ENCODE measurements at regions not wholly inside any gene's neighbourhood (a gene's known extent, or its start where the extent isn't known, plus 50 kb on each side); places are given as distances from the start of the nearest gene placed in this dataset.

DNA sequence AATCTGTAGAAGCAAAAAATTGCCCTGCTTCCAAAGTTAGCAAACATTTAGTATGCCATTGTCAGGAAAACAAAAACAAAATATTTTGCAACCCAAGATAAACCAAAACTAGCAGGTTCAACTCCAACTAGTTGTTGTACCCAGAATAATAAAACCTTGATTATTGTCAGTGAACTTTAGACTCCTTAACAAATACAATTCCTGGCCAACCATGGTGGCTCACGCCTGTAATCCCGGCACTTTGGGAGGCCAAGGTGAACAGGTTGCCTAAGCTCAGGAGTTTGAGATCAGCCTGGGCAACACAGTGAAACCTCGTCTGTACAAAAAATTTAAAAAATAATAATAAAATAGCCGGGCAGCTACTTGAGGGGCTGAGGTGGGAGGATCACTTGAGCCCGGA, 53.6 kb upstream of the EPCAM start:
- H3K27ac ChIP-seq: no peak overlapping the region
- TF ChIP-seq, protein P1, sequence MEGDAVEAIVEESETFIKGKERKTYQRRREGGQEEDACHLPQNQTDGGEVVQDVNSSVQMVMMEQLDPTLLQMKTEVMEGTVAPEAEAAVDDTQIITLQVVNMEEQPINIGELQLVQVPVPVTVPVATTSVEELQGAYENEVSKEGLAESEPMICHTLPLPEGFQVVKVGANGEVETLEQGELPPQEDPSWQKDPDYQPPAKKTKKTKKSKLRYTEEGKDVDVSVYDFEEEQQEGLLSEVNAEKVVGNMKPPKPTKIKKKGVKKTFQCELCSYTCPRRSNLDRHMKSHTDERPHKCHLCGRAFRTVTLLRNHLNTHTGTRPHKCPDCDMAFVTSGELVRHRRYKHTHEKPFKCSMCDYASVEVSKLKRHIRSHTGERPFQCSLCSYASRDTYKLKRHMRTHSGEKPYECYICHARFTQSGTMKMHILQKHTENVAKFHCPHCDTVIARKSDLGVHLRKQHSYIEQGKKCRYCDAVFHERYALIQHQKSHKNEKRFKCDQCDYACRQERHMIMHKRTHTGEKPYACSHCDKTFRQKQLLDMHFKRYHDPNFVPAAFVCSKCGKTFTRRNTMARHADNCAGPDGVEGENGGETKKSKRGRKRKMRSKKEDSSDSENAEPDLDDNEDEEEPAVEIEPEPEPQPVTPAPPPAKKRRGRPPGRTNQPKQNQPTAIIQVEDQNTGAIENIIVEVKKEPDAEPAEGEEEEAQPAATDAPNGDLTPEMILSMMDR (IDR thresholded peaks at IDR 0.05): no peak
- no peak for DNase-seq (ENCODE audit: low spot score)
- H3K4me3 ChIP-seq: no peak overlapping the region

DNA sequence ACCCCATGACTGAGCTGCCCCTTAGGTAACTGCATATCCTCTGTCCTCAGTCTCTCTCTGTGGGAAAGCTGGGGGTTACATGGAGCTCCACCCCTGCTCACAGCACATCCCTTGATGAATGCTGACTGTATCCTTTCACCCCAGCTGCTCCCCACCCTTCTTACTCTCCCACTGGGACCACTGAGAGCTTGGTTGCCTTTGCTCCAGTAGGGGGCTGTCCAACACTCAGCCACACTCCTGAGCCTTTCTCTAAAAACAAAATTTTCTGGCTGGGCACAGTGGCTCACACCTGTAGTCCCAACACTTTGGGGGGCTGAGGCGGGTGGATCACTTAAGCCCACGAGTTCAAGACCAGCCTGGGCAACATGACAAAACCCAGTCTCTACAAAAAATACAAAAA, 55.4 kb upstream of the EPCAM start:
- TF ChIP-seq, protein P1 (IDR thresholded peaks at IDR 0.05): no peak
- Histone ChIP-seq H3K4me3 (no peak overlapping the region), H3K27ac (no peak overlapping the region)
- no peak for DNase-seq (ENCODE audit: low spot score)

DNA sequence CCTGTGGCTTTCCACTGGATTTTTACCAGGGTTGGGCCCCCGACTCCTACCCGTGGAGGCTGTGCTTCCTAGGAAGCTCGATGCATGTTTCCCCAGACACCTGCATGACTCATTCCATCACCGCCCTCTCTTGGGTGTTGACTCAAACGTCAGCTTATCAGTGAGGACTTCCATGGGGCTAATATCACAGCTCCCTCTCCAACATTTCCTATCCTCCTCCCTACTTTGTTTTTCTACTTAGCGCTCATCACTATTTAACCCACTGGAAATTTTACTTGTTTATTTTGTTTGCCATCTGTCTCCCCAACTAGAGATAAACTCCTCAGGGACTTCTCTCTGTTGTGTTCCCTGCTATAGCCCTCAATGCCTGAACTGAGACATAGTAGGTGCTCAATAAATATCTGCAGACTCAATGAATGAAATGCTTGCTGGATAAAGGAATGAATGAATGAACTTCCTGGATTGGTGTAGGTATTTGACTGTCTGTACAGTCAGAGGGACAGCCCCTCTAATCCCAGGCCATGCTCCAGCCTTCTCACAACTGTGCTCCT, 55.9 kb upstream of the EPCAM start:
- Histone ChIP-seq H3K4me3 (no peak overlapping the region), H3K27ac (no peak overlapping the region)
- TF ChIP-seq, protein P1 (IDR thresholded peaks at IDR 0.05): no peak
- DNase-seq (ENCODE audit: low spot score): no peak

- Histone ChIP-seq H3K4me3 (no peak overlapping the region), H3K27ac (no peak overlapping the region)
- TF ChIP-seq, protein P1 (IDR thresholded peaks at IDR 0.05): no peak
- no peak for DNase-seq (ENCODE audit: low spot score)
Observed at GRCh38 chr2:47312491-47312850, 56.6 kb upstream of the EPCAM start.

DNA sequence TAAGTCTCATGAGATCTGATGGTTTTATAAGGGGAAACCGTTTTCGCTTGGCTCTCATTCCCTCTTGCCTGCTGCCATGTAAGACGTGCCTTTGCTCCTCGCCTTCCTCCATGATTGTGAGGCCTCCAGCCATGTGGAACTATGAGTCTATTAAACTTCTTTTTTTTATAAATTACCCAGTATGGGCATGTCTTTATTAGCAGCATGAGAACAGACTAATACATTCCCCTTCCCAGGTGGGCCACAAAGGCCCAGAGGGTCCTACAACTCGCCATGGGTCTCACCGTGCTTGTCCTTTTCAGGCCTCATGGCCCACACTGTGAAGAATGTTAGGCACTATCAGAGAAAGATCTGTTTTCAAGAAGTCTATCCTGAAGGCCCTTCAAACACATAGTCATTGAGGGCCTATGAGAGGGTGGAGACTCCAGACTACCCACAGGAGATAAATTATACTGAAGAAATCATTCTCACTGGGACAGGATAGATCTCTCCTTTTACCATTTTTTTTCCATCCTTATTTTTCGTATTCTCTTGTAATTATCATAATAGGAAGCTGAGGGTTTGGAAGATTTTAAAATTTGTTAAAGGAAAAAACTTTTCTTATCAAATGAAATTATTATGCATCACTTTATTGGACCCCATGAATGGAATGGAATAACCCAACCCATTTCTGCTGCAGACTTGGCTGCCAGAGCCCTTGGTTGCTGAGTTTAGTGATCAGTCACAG, 57.2 kb upstream of the EPCAM start:
- DNase-seq (ENCODE audit: low spot score): no peak
- Histone ChIP-seq H3K4me3 (no peak overlapping the region), H3K27ac (peak overlapping the region in 1 of 2 donors; percentile 46)
- TF ChIP-seq, protein P1 (IDR thresholded peaks at IDR 0.05): no peak

- TF ChIP-seq, protein P1 (IDR thresholded peaks at IDR 0.05): no peak
- Histone ChIP-seq H3K27ac (peak overlapping the region in 1 of 2 donors; percentile 46), H3K4me3 (peak overlapping the region; percentile 8)
- DNase-seq (ENCODE audit: low spot score): no peak
Observed at GRCh38 chr2:47310801-47311560, 58.1 kb upstream of the EPCAM start.
